Neural progenitor cell (in vitro differentiated cells): ENCODE measurements at regions not wholly inside any gene's neighbourhood (a gene's known extent, or its start where the extent isn't known, plus 50 kb on each side); places are given as distances from the start of the nearest gene placed in this dataset.

Experiments
- CTCF ChIP-seq: fragments of 200-600 bp; sonication (generic); IDR thresholded peaks from 2 replicates; pipeline ENCODE4 v1.5.1; 2017; ENCODE audit warnings: antibody characterized with exemption, mild to moderate bottlenecking
- EZH2 ChIP-seq: fragments of 200-600 bp; sonication (generic); IDR thresholded peaks from 2 replicates; pipeline ENCODE4 v1.6.1; 2017; ENCODE audit warnings: antibody characterized with exemption, mild to moderate bottlenecking, moderate library complexity
- EZH2phosphoT487 ChIP-seq: fragments of 200-600 bp; sonication (generic); IDR thresholded peaks from 2 replicates; pipeline ENCODE4 v1.6.1; 2017; ENCODE audit warnings: antibody characterized with exemption

GRCh38 chr2:82819951-82820350 is 1639.1 kb downstream of the SUCLG1 start:
- TF ChIP-seq CTCF (no peak), EZH2phosphoT487 (no peak), EZH2 (no peak)
